GM18861 (cell line): ENCODE measurements at regions not wholly inside any gene's neighbourhood (a gene's known extent, or its start where the extent isn't known, plus 50 kb on each side); places are given as distances from the start of the nearest gene placed in this dataset.

ENCODE experiments used
- ATAC-seq: cut with Tn5 transposase; IDR thresholded peaks from one replicate; pipeline ENCODE4 v1.9.1; 2021; ENCODE audit not compliant: unreplicated experiment

DNA sequence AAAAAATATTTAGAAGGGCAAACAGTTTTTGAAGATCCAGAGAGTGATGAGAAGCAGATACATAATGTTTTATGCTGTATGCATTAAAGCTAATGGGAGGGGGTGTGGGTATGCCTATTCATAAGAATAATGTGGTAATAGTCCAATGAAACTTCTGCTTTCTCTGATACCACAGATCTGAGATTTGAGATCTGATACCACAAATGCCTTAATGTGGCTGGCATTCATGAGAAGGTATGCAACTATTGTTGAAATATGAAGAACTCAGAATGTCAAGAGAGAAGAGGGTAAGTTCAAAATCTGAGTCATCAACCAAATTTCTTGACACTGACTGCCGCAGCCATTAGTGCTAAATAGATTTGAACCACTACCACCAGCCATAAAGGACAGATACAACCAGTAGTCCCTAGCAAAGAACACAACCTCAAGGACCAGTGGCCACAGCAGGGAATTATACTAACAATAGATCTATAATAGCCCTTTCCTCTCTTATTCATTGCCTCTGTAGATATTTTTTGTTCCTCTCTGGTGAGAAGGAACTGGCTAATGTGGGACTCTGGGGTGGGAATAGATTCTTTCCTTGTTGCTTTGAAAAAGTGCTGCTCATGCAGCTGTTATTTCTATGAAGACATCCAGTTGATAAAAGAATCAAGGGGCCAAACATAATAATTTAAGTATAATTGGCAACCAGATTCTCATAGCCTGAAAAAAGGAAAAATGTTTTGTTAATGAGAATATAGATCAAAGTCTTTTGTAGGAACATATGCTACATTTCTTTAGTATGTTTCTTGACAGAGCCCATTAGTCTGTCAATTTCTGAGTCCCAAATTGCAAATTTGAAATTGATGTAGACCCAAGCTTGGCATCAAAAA is 256.5 kb upstream of the ZNF608 start:
- no peak for ATAC-seq

DNA sequence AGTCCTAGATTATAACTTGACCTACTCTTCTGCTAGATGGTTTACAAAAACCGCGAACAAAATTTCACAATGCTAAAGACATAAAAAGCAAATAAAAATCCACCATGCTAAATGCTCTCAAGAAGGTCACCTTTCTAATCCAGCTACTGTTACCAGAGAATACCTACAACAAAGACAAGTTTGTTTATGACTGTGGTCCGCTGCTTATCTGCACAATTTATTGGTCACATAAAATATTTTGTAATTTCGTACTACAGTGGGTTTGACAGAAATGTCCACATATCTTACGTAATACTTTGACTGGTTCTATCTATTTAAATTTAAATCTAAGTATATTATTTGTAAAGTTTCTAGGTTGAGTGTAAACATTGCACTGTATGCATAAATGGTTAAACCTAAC is 257.6 kb upstream of the ZNF608 start:
- ATAC-seq: no peak

- ATAC-seq: peak; percentile 35
These were observed 258.8 kb upstream of the ZNF608 start for GRCh38 chr5:125005266-125005665.

- ATAC-seq: peak; percentile 70
These were observed 259.7 kb upstream of the ZNF608 start for GRCh38 chr5:125006011-125006685.

DNA sequence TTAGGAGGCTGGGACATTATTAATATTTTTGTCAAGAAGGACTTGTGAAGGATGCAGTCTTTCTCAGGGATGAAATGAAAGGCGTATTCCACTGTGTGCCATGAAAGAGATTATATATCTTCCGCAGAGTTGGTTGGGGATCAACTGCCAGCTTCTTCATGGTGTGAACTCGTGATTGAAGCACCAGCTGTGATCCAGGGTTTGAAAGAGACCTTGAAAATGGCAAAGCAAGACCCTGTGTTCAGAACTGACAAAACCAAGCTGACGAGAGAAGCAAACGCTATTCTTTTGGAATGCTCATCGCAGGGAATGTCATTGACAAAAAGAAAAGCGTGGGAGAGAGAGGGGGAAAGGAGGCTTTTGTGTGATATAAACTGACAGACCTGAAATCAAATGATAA is 263.9 kb upstream of the ZNF608 start:
- ATAC-seq: no peak

DNA sequence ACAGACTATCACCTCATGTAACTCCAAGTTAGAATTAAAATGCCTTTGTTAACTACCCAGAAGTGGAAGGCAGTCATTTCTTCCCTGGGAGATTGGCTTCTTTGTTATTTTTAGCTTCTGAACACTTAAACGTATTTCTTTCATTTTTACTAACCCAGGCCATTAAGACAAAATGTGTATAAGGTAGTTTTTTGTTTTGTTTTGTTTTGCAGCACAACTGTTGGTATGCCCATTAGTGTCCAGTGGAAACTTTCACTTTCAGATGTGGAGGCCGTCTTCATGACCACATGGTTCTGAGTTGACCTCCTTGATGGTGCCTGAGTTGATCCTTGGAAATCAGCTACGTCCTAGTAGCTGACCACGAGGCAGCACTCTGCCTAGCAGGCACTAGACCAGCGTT is 264.6 kb upstream of the ZNF608 start:
- peak; percentile 51 for ATAC-seq

GRCh38 chr5:125011419-125011818 is 265.0 kb upstream of the ZNF608 start:
- no peak for ATAC-seq

GRCh38 chr5:125011947-125012346 is 265.5 kb upstream of the ZNF608 start:
- ATAC-seq: no peak

DNA sequence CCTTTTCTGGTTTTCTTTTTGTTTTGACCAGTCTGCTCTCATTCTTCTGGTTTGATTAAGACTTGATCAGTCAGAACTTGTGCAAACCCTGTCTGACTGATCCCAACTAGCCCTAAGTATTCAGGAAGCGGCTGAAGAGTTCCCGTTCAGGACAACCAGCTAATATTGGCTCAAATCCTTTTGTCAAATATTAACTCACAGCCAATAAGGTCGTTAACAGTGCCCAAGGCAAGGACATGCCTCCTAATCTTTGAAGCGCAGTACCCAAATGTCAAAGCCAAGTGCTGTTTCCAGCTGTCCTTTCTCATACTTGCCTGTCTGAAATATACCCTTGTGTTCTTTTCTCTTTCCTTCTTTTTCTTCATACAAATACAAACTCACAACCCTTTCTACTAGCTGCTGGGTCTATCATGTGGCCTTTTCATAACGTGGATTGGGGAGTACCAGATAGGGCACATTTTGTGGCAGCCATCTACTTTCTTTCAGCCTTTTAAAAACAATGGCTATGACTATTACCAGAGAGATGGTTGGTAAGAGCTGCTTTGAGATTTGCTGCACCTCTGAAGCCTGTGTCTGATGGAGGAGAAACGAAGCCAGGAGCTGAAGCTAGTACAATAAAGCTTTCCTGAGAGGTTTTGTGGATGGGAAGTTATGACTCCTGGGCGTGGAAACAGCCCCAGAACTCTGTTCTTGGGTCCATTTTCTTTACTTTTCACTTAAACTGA is 266.4 kb upstream of the ZNF608 start:
- no peak for ATAC-seq

DNA sequence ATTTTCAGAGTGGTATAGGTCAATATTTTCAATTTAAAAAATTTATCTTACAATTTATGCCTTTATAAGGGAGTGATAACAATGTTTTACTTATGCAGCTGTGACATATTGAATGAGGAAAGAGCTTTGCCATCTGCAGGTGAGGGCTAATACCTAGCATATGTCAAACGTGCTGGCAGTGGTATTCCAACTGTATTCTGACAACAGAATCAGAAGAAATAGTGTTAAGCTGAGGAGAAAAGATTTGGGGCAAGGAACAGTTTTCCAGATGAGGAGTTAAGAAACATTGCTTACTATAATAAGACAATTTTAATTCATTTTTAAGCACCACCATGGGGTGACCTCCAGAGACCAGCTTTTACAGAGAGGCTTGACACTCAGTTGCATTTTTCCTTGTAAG is 267.8 kb upstream of the ZNF608 start:
- ATAC-seq: no peak

DNA sequence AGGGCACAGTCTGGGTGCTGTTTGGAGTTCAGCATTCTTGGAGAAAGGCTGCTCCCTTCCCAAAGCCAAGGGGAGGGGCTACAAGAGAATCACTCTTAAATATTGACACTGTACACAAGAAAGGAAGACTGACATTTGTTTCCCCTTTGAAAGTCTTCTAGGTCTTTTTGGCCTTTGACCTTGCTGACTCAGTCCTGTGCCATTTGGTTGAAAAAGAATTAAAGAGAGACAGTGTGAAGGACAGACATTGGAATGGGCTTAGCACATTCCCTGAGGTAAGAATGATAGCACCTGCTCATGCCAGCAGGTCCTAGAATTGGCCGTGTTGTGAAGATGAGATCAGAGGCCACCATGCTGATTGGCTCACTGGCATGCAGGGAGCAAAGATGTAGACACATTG is 271.4 kb upstream of the ZNF608 start:
- no peak for ATAC-seq

DNA sequence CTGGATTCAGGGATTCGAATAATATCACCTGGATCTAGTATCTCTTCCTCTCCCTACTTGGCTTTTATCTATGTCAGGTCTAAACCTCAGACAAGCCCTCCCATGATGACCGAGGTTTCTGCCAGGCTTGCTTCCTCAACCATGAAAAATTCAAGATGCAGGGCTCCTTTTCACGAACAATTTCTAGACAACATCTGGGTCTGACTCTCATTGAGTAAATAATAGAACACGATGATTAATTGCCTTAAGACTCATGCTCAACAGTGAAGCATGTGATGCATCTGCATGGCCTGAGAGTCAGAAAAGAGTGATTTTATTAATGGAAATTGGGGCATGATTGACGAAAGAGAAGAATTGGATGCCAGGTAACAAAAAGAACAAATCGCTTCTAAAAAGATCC is 277.2 kb upstream of the ZNF608 start:
- ATAC-seq: no peak

GRCh38 chr5:125026867-125027731 is 280.7 kb upstream of the ZNF608 start:
- no peak for ATAC-seq

DNA sequence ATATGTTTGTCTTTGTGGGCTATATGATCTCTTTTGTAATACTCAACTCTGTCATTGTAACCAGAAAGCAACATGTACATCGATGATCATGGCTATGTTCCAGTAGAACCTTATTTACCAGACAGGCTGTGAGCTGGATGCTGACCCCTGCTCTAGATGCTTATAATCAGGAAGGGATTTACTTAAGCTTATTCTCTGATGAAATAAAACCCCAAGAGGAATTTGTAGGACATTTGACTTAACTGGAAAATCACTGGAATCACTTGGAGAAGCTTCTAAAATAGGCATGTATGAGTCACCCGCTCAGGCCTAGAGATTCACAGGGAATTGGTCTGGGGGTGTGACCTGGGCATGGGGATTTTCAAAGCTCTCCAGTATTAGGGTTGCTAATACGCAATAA is 285.8 kb upstream of the ZNF608 start:
- ATAC-seq: no peak

- ATAC-seq: no peak
These were observed 287.2 kb upstream of the ZNF608 start for GRCh38 chr5:125033602-125034001.

- ATAC-seq: no peak
These were observed 287.9 kb upstream of the ZNF608 start for GRCh38 chr5:125034331-125034730.

GRCh38 chr5:125036494-125036893 is 290.1 kb upstream of the ZNF608 start:
- ATAC-seq: no peak

- peak; percentile 52 for ATAC-seq
These were observed 290.6 kb upstream of the ZNF608 start for GRCh38 chr5:125037020-125037419.

DNA sequence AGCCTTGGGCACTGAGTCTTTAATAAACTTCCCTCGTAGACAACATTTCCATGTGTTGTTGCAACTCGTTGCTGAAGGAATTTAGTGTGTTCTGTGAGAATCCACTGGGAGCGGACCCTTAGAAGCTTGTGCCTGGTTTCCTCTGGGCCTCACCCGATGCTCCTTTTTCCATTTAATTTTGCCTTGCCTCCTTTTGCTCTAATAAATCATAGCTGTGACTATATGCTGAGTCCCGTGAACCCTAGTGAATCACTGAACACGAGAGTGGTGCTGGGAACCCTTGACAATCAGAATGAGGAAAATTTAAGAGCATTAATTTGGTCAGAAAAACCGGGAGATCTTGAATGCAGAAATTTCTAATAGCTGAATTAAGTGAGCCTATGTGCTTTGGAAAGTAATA is 291.1 kb upstream of the ZNF608 start:
- no peak for ATAC-seq

- ATAC-seq: no peak
These were observed 292.0 kb upstream of the ZNF608 start for GRCh38 chr5:125038477-125038876.

- no peak for ATAC-seq
These were observed 295.4 kb upstream of the ZNF608 start for GRCh38 chr5:125041798-125042197.
